ENCODE measurements at regions not wholly inside any gene's neighbourhood (a gene's known extent, or its start where the extent isn't known, plus 50 kb on each side); places are given as distances from the start of the nearest gene placed in this dataset.

- TF ChIP-seq EZH2 (IDR thresholded peaks at IDR 0.05; ENCODE audit: insufficient read depth, poor library complexity, severe bottlenecking) = no peak
- no peak for TF ChIP-seq EZH2phosphoT487 (IDR thresholded peaks at IDR 0.05; ENCODE audit: insufficient read depth, low read depth)
Measured at GRCh38 chr6:4511641-4512020, 264.6 kb upstream of the CDYL start.

Data from GM23248 (cell line).